H1 (cell line): ENCODE measurements at regions not wholly inside any gene's neighbourhood (a gene's known extent, or its start where the extent isn't known, plus 50 kb on each side); places are given as distances from the start of the nearest gene placed in this dataset.

Experiments used
- CTCF ChIA-PET: fragments of 300-600 bp; sonication (Branson Sonifier 250); formaldehyde crosslinking; loops from one replicate; lab custom pipeline; 2021; ENCODE audit not compliant: partially characterized antibody; lab: Charles Lee
- POLR2A ChIA-PET: fragments of 300-600 bp; sonication (Branson Sonifier 250); formaldehyde crosslinking; loops from one replicate; lab custom pipeline; 2021; ENCODE audit warnings: inconsistent platforms; ENCODE audit not compliant: partially characterized antibody; lab: Charles Lee
- DNase-seq, 2 experiments: peaks; one replicate each; pipeline versions ENCODE4 v3.0.0 to v3.0.0-alpha.2; 2010 to 2022; ENCODE audit warnings: low spot score in 2 of 2, low read depth in 1 of 2, mixed read lengths in 1 of 2
- FAIRE-seq: peaks from 2 replicates; lab custom pipeline; 2011; peaks lifted over from hg19 to GRCh38; lab: Jason Lieb, UNC
- H2AFZ ChIP-seq: 2 replicates; pipeline ENCODE4 v1.8.1; 2012; ENCODE audit warnings: low read length, inconsistent platforms
- H2AK5ac ChIP-seq: 2 replicates; pipeline ENCODE4 v1.6.1; 2013; ENCODE audit warnings: low read depth, low read length
- H2BK120ac ChIP-seq: replicated peaks from 2 replicates; pipeline ENCODE3; 2013; ENCODE audit warnings: low read depth, low read length, inconsistent platforms
- H2BK12ac ChIP-seq: 2 replicates; pipeline ENCODE4 v1.6.1; 2013; ENCODE audit warnings: low read depth, low read length
- H2BK15ac ChIP-seq: 2 replicates; pipeline ENCODE4 v1.6.1; 2013; ENCODE audit warnings: low read length
- H2BK20ac ChIP-seq: 2 replicates; pipeline ENCODE4 v1.6.1; 2013; ENCODE audit warnings: low read length
- H2BK5ac ChIP-seq: 2 replicates; pipeline ENCODE4 v1.6.1; 2013; ENCODE audit warnings: low read depth, low read length
- H3K14ac ChIP-seq: 2 replicates; pipeline ENCODE4 v1.6.1; 2013; ENCODE audit warnings: inconsistent platforms; ENCODE audit not compliant: insufficient read length
- H3K18ac ChIP-seq: 2 replicates; pipeline ENCODE4 v1.6.1; 2013; ENCODE audit warnings: low read length; ENCODE audit errors: extremely low read depth
- H3K23ac ChIP-seq: 2 replicates; pipeline ENCODE4 v1.6.1; 2013; ENCODE audit warnings: inconsistent platforms; ENCODE audit not compliant: insufficient read length
- H3K23me2 ChIP-seq: 2 replicates; pipeline ENCODE4 v1.6.1; 2013; ENCODE audit warnings: low read depth, low read length
- H3K27ac ChIP-seq: 2 replicates; pipeline ENCODE4 v1.6.1; 2011; ENCODE audit warnings: low read depth, low read length, inconsistent platforms
- H3K27me3 ChIP-seq, 4 experiments: replicated peaks in 1 of 4; 1 replicate in 1 of 4; 2 replicates in 3 of 4; pipeline versions ENCODE4 v1.6.1 to v1.8.1; 2011 to 2013; ENCODE audit warnings: low read length in 3 of 4, mild to moderate bottlenecking in 3 of 4, inconsistent platforms in 2 of 4, mixed read lengths in 2 of 4, moderate library complexity in 1 of 4; ENCODE audit not compliant: control insufficient read depth in 3 of 4, insufficient read depth in 3 of 4; ENCODE audit errors: extremely low read depth in 1 of 4
- H3K36me3 ChIP-seq, 4 experiments: 2 replicates each; pipeline versions ENCODE4 v1.6.1 to v1.8.1; 2011 to 2013; ENCODE audit warnings: mild to moderate bottlenecking in 4 of 4, low read length in 3 of 4, moderate library complexity in 2 of 4, control low read depth in 1 of 4, inconsistent platforms in 1 of 4; ENCODE audit not compliant: insufficient read depth in 4 of 4, control insufficient read depth in 2 of 4
- H3K4ac ChIP-seq: replicated peaks from 2 replicates; pipeline ENCODE3; 2013; ENCODE audit warnings: low read length, low read depth, mixed read lengths, inconsistent platforms; ENCODE audit not compliant: insufficient read length
- H3K4me1 ChIP-seq, 4 experiments: replicated peaks in 1 of 4; 1 replicate in 1 of 4; 2 replicates in 3 of 4; pipeline versions ENCODE4 v1.6.1 to v1.8.1; 2011 to 2013; ENCODE audit warnings: low read length in 3 of 4, inconsistent platforms in 2 of 4, mixed read lengths in 1 of 4; ENCODE audit not compliant: insufficient read depth in 4 of 4, control insufficient read depth in 3 of 4
- H3K4me2 ChIP-seq, 2 experiments: 2 replicates each; pipeline versions ENCODE4 v1.6.1 to v1.8.1; 2011 to 2013; ENCODE audit warnings: low read depth in 2 of 2, low read length in 2 of 2, control low read depth in 1 of 2, inconsistent platforms in 1 of 2, mild to moderate bottlenecking in 1 of 2; ENCODE audit not compliant: insufficient read depth in 1 of 2
- H3K4me3 ChIP-seq, 4 experiments: fragments of 200-600, 300-600 bp in 1 of 4; sonication (generic), shearing (Covaris generic), sonication (Bioruptor Twin) in 1 of 4; 2 replicates each; pipeline versions ENCODE4 v1.5.1 to v1.8.1; 2011 to 2016; ENCODE audit warnings: low read length in 4 of 4, low read depth in 3 of 4, control low read depth in 2 of 4, inconsistent platforms in 2 of 4, mild to moderate bottlenecking in 2 of 4, mixed read lengths in 1 of 4, moderate library complexity in 1 of 4; ENCODE audit not compliant: insufficient read depth in 2 of 4; ENCODE audit errors: extremely low read depth in 1 of 4
- H3K56ac ChIP-seq: replicated peaks from 2 replicates; pipeline ENCODE3; 2013; ENCODE audit warnings: low read depth, mild to moderate bottlenecking, mixed read lengths, low read length, inconsistent platforms; ENCODE audit not compliant: insufficient read length
- H3K79me1 ChIP-seq: 2 replicates; pipeline ENCODE4 v1.6.1; 2013; ENCODE audit warnings: low read depth, low read length, control low read depth
- H3K79me2 ChIP-seq, 2 experiments: 2 replicates each; pipeline versions ENCODE4 v1.6.1 to v1.8.1; 2012 to 2013; ENCODE audit warnings: low read length in 2 of 2, mild to moderate bottlenecking in 2 of 2, inconsistent platforms in 1 of 2; ENCODE audit not compliant: insufficient read depth in 2 of 2, control insufficient read depth in 1 of 2
- H3K9ac ChIP-seq, 4 experiments: replicated peaks in 1 of 4; 1 replicate in 1 of 4; 2 replicates in 3 of 4; pipeline versions ENCODE4 v1.6.1 to v1.8.1; 2011 to 2013; ENCODE audit warnings: low read depth in 3 of 4, low read length in 3 of 4, control low read depth in 2 of 4, mild to moderate bottlenecking in 2 of 4, moderate library complexity in 2 of 4, inconsistent platforms in 1 of 4; ENCODE audit errors: extremely low read depth in 1 of 4
- H3K9me3 ChIP-seq, 2 experiments: 2 replicates each; pipeline versions ENCODE4 v1.6.1 to v1.8.1; 2012 to 2013; ENCODE audit warnings: mild to moderate bottlenecking in 2 of 2, moderate library complexity in 2 of 2, control low read depth in 1 of 2, inconsistent platforms in 1 of 2, low read depth in 1 of 2, low read length in 1 of 2, mixed read lengths in 1 of 2; ENCODE audit not compliant: insufficient read depth in 2 of 2
- H4K20me1 ChIP-seq, 2 experiments: replicated peaks in 1 of 2; 2 replicates each; pipeline versions ENCODE3 to v1.8.1; 2011 to 2013; ENCODE audit warnings: inconsistent platforms in 2 of 2, low read length in 2 of 2, mild to moderate bottlenecking in 1 of 2; ENCODE audit not compliant: insufficient read depth in 2 of 2, control insufficient read depth in 1 of 2
- H4K5ac ChIP-seq: 2 replicates; pipeline ENCODE4 v1.6.1; 2013; ENCODE audit warnings: low read length, low read depth, mixed read lengths, inconsistent platforms; ENCODE audit not compliant: insufficient read length
- H4K8ac ChIP-seq: 2 replicates; pipeline ENCODE4 v1.8.0; 2013; ENCODE audit warnings: mild to moderate bottlenecking, moderate library complexity, low read length, inconsistent platforms; ENCODE audit not compliant: insufficient read depth; ENCODE audit errors: extremely low read depth
- H4K91ac ChIP-seq: replicated peaks from 2 replicates; pipeline ENCODE3; 2013; ENCODE audit warnings: low read length, mixed read lengths, inconsistent platforms; ENCODE audit not compliant: insufficient read length
- BACH1 ChIP-seq: IDR thresholded peaks from 2 replicates; pipeline ENCODE4 v1.6.1; 2012; ENCODE audit warnings: low read length, improper control_type of control experiment
- BCL11A ChIP-seq, 2 experiments: IDR thresholded peaks; one replicate each; pipeline ENCODE4 v1.6.1; 2011; ENCODE audit warnings: low read depth in 2 of 2, low read length in 2 of 2, mild to moderate bottlenecking in 2 of 2
- BRCA1 ChIP-seq: IDR thresholded peaks from 2 replicates; pipeline ENCODE4 v1.6.1; 2012; ENCODE audit warnings: low read depth, low read length, improper control_type of control experiment
- CBX8 ChIP-seq: fragments of 300-800, 300-1000 bp; sonication (generic); IDR thresholded peaks from 2 replicates; pipeline ENCODE4 v1.7.1; 2016; ENCODE audit warnings: low read depth, low read length, borderline replicate concordance
- CHD2 ChIP-seq: IDR thresholded peaks from 2 replicates; pipeline ENCODE4 v1.6.1; 2012; ENCODE audit warnings: low read length, improper control_type of control experiment
- EGR1 ChIP-seq: IDR thresholded peaks from 2 replicates; pipeline ENCODE4 v1.6.1; 2011; ENCODE audit warnings: low read depth, low read length, borderline replicate concordance
- MAFK ChIP-seq: IDR thresholded peaks from 2 replicates; pipeline ENCODE4 v1.6.1; 2012; ENCODE audit warnings: low read depth, mild to moderate bottlenecking, improper control_type of control experiment, low read length
- POLR2A ChIP-seq, 2 experiments: IDR thresholded peaks; 1 replicate in 1 of 2; 2 replicates in 1 of 2; pipeline ENCODE4 v1.6.1; 2011; ENCODE audit warnings: low read depth in 2 of 2, low read length in 2 of 2, mild to moderate bottlenecking in 2 of 2; ENCODE audit errors: control extremely low read depth in 1 of 2
- RFX5 ChIP-seq: IDR thresholded peaks from 2 replicates; pipeline ENCODE4 v1.6.1; 2011; ENCODE audit warnings: low read depth, low read length, improper control_type of control experiment, borderline replicate concordance
- SIN3A ChIP-seq, 2 experiments: IDR thresholded peaks in 1 of 2; conservative IDR thresholded peaks in 1 of 2; 2 replicates each; pipeline ENCODE4 v1.6.1; 2011 to 2012; ENCODE audit warnings: low read length in 2 of 2, improper control_type of control experiment in 1 of 2, low read depth in 1 of 2, mild to moderate bottlenecking in 1 of 2
- SIRT6 ChIP-seq: IDR thresholded peaks from one replicate; pipeline ENCODE4 v1.7.1; 2012; ENCODE audit warnings: low read length, inconsistent platforms
- SIX5 ChIP-seq: IDR thresholded peaks from 2 replicates; pipeline ENCODE4 v1.6.1; 2011; ENCODE audit warnings: mild to moderate bottlenecking, low read depth, low read length
- SP4 ChIP-seq: IDR thresholded peaks from 2 replicates; pipeline ENCODE4 v1.6.1; 2012; ENCODE audit warnings: low read length, inconsistent platforms
- SRF ChIP-seq: IDR thresholded peaks from 2 replicates; pipeline ENCODE4 v1.6.1; 2011; ENCODE audit warnings: mild to moderate bottlenecking, low read depth, low read length, moderate library complexity
- TAF1 ChIP-seq: IDR thresholded peaks from 2 replicates; pipeline ENCODE4 v1.6.1; 2011; ENCODE audit warnings: mild to moderate bottlenecking, low read depth, low read length
- TAF7 ChIP-seq: optimal IDR thresholded peaks from 2 replicates; pipeline ENCODE3; 2011; ENCODE audit warnings: low read depth, mild to moderate bottlenecking, inconsistent platforms, low read length, moderate library complexity, borderline replicate concordance
- TBP ChIP-seq: IDR thresholded peaks from 2 replicates; pipeline ENCODE4 v1.6.1; 2011; ENCODE audit warnings: low read depth, low read length, improper control_type of control experiment
- WGBS, 2 experiments: shearing (Covaris generic) in 1 of 2; methylation state at CpG; one replicate each; pipeline versions ENCODE4 v1.1.6 to v1.1.7; 2013 to 2015; ENCODE audit warnings: low lambda C conversion rate in 2 of 2, mixed read lengths in 2 of 2, inconsistent platforms in 1 of 2, low coverage in 1 of 2, missing lambda C conversion rate in 1 of 2; ENCODE audit not compliant: insufficient replicate concordance in 2 of 2, insufficient coverage in 1 of 2, insufficient read length in 1 of 2; ENCODE audit errors: extremely low coverage in 1 of 2, missing lambda C conversion rate in 1 of 2; 5-methylcytosine and 5-hydroxymethylcytosine counted together

DNA sequence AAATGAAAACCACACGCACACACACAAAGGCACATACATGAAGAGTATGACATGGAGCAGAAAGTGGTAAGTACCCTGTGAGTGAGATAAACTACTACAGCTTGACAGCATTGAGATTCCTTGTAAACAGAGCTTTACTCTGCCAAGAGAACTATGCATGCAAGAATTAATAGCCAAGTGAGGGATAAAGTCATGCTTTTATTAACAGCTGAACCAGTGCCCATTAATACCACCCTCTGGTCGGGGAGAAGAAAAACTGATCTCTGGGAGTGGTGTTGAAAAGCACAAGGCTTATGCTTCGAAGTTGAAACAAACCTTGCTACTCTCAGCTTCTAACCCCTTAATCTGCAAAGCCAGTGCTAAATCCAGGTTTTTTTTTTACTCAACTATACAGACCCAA is 95.9 kb upstream of the C1QTNF7 start:
- Histone ChIP-seq H3K9me3 (no peaks in the 10 kb centered on the region; a peak in 2 of 4 replicates), H3K36me3 (no peaks in the 10 kb centered on the region), H2AFZ (no peak overlapping the region), H2BK5ac (no peak overlapping the region), H4K91ac (no peak overlapping the region), H3K4me2 (no peak overlapping the region), H3K4ac (no peak overlapping the region), H3K79me1 (no peaks in the 10 kb centered on the region), H4K20me1 (no peaks in the 10 kb centered on the region), H4K5ac (no peak overlapping the region), H3K4me1 (peaks cover 0 to 2% (median 0%) of the 10 kb centered on the region in 4 experiments; a peak in 1 of 7 replicates), H3K79me2 (no peaks in the 10 kb centered on the region), H3K14ac (no peak overlapping the region), H3K27ac (no peak overlapping the region), H3K23me2 (no peaks in the 10 kb centered on the region), H3K27me3 (no peaks in the 10 kb centered on the region), H3K18ac (no peak overlapping the region), H2BK20ac (no peak overlapping the region), H3K23ac (no peak overlapping the region), H3K9ac (no peak overlapping the region), H2BK15ac (no peak overlapping the region), H2BK12ac (no peak overlapping the region), H2AK5ac (no peak overlapping the region), H3K56ac (no peak overlapping the region), H4K8ac (no peak overlapping the region), H3K4me3 (no peak overlapping the region), H2BK120ac (no peak overlapping the region)
- ChIA-PET POLR2A (no interaction called here), CTCF (interaction anchor here (0.6 to 1.0 kb wide), 3 partner anchors 8 to 267 kb away, joined by 3 to 5 read pairs (median 4); no protein-coding TSS in a partner anchor)
- FAIRE-seq: no peak
- WGBS, 2 experiments: 79% methylated on average over 3 of the region's 3 CpGs; no CpG with 5 or more reads in 1 of the 2 experiments
- TF ChIP-seq EGR1 (no peak), TAF1 (no peak), POLR2A (IDR thresholded peaks at IDR 0.05; ENCODE audit: control extremely low read depth in 1 of 2, low read depth in 2 of 2, low read length in 2 of 2) (no peak), SIX5 (no peak), BRCA1 (no peak), TBP (no peak), SRF (no peak), SIN3A (conservative IDR thresholded peaks at IDR 0.05 in 1 of 2, IDR thresholded peaks at IDR 0.05 in 1 of 2; ENCODE audit: low read depth in 1 of 2, low read length in 2 of 2) (no peak), CHD2 (no peak), RFX5 (no peak), SP4 (no peak), TAF7 (no peak), SIRT6 (no peak), BCL11A (IDR thresholded peaks at IDR 0.05; ENCODE audit: low read depth in 2 of 2, low read length in 2 of 2) (no peak), BACH1 (no peak), MAFK (no peak), CBX8 (no peak)
- DNase-seq: no peak
